ENCODE measurements at regions not wholly inside any gene's neighbourhood (a gene's known extent, or its start where the extent isn't known, plus 50 kb on each side); places are given as distances from the start of the nearest gene placed in this dataset.

GRCh38 chr10:107440741-107441140, 276.2 kb upstream of the SORCS1 start:
- no peak overlapping the region for H3K27ac ChIP-seq (ENCODE audit: low read length)
- ATAC-seq (no peak), DNase-seq (ENCODE audit: low read depth, low spot score) (no peak)
- no peak overlapping the region for H3K4me3 ChIP-seq (ENCODE audit: low read depth in 2 of 2, low read length in 2 of 2)
- intact Hi-C loops (cut with micrococcal nuclease; ENCODE audit: unreplicated experiment) = no loop called here
- TF ChIP-seq REST (IDR thresholded peaks at IDR 0.05; ENCODE audit: insufficient read depth in 1 of 2, low read depth in 2 of 2, low read length in 1 of 2) (no peak), POLR2AphosphoS5 (IDR thresholded peaks at IDR 0.05; ENCODE audit: low read depth, low read length) (no peak), CTCF (IDR thresholded peaks at IDR 0.05) (no peak), TCF7L2 (IDR thresholded peaks at IDR 0.05; ENCODE audit: low read depth, low read length) (no peak), SIN3A (IDR thresholded peaks at IDR 0.05; ENCODE audit: borderline replicate concordance, insufficient read depth, low read depth, low read length) (no peak)
- peaks cover 3% of the 10 kb centered on the region; the same call in 1 of the 2 replicates for H3K9me3 ChIP-seq (ENCODE audit: control insufficient read depth, insufficient read depth, low read depth, low read length)
- BruUV-seq (replicated peaks) = no TSS peak
- in situ Hi-C loops (cut with HindIII; ENCODE audit: low pct_unique_long_range_greater_than_20kb, low sequenced_read_pairs) = no loop called here
- POLR2A ChIA-PET = no interaction called here
- no peaks in the 10 kb centered on the region for H3K36me3 ChIP-seq (ENCODE audit: control insufficient read depth, insufficient read depth, low read length)
- no peaks in the 10 kb centered on the region for H3K4me1 ChIP-seq (ENCODE audit: control insufficient read depth, insufficient read depth, low read length)
- CTCF ChIA-PET = no interaction called here
- H3K27me3 ChIP-seq (ENCODE audit: control insufficient read depth, insufficient read depth, low read length) = no peaks in the 10 kb centered on the region

GRCh38 chr10:107437921-107438320, 273.4 kb upstream of the SORCS1 start:
- H3K36me3 ChIP-seq (ENCODE audit: control insufficient read depth, insufficient read depth, low read length) = no peaks in the 10 kb centered on the region
- ATAC-seq = no peak

More at GRCh38 chr10:107437921-107438320, 273.4 kb upstream of the SORCS1 start:
- in situ Hi-C loops (cut with HindIII; ENCODE audit: low pct_unique_long_range_greater_than_20kb, low sequenced_read_pairs) = no loop called here
- no TSS peak for BruUV-seq (replicated peaks)
- Histone ChIP-seq H3K9me3 (ENCODE audit: control insufficient read depth, insufficient read depth, low read depth, low read length) (peaks cover 3% of the 10 kb centered on the region; the same call in 1 of the 2 replicates), H3K4me3 (ENCODE audit: low read depth in 2 of 2, low read length in 2 of 2) (no peak overlapping the region), H3K27ac (ENCODE audit: low read length) (no peak overlapping the region), H3K27me3 (ENCODE audit: control insufficient read depth, insufficient read depth, low read length) (no peaks in the 10 kb centered on the region), H3K4me1 (ENCODE audit: control insufficient read depth, insufficient read depth, low read length) (no peaks in the 10 kb centered on the region)
- no peak for DNase-seq (ENCODE audit: low read depth, low spot score)
- TF ChIP-seq REST (IDR thresholded peaks at IDR 0.05; ENCODE audit: insufficient read depth in 1 of 2, low read depth in 2 of 2, low read length in 1 of 2) (no peak), POLR2AphosphoS5 (IDR thresholded peaks at IDR 0.05; ENCODE audit: low read depth, low read length) (no peak), TCF7L2 (IDR thresholded peaks at IDR 0.05; ENCODE audit: low read depth, low read length) (no peak), CTCF (IDR thresholded peaks at IDR 0.05) (no peak), SIN3A (IDR thresholded peaks at IDR 0.05; ENCODE audit: borderline replicate concordance, insufficient read depth, low read depth, low read length) (no peak)
- intact Hi-C loops (cut with micrococcal nuclease; ENCODE audit: unreplicated experiment) = no loop called here
- ChIA-PET POLR2A (no interaction called here), CTCF (no interaction called here)

Measured in Panc1 (cell line).